ENCODE measurements at regions not wholly inside any gene's neighbourhood (a gene's known extent, or its start where the extent isn't known, plus 50 kb on each side); places are given as distances from the start of the nearest gene placed in this dataset.

DNA sequence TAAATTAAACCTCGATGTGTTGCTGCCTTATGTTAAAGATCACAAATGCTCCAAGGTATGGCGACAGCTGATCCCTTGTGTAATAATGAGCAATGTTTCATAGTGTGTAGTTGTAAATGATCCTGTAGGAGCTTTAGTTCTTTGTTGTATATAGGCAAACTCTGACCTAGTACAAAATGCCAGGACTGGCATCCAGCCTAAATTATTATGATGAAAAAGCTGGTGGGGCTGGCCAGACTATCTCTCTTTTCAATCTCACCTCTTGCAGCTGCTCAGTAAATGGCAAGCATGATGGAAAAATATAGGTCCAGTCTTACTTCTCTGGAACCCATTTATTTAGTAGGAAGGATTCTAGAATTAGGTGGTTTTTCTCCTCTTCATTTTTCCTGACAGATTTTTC, 345.1 kb upstream of the C11orf87 start:
- no peak for TF ChIP-seq RAD21 (IDR thresholded peaks at IDR 0.05 in 1 of 2, conservative IDR thresholded peaks at IDR 0.05 in 1 of 2; ENCODE audit: low read depth in 2 of 2, low read length in 2 of 2)
- TF ChIP-seq, protein P1, sequence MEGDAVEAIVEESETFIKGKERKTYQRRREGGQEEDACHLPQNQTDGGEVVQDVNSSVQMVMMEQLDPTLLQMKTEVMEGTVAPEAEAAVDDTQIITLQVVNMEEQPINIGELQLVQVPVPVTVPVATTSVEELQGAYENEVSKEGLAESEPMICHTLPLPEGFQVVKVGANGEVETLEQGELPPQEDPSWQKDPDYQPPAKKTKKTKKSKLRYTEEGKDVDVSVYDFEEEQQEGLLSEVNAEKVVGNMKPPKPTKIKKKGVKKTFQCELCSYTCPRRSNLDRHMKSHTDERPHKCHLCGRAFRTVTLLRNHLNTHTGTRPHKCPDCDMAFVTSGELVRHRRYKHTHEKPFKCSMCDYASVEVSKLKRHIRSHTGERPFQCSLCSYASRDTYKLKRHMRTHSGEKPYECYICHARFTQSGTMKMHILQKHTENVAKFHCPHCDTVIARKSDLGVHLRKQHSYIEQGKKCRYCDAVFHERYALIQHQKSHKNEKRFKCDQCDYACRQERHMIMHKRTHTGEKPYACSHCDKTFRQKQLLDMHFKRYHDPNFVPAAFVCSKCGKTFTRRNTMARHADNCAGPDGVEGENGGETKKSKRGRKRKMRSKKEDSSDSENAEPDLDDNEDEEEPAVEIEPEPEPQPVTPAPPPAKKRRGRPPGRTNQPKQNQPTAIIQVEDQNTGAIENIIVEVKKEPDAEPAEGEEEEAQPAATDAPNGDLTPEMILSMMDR (IDR thresholded peaks at IDR 0.05; ENCODE audit: control extremely low read depth in 1 of 3, insufficient read depth in 1 of 3, low read depth in 1 of 3, low read length in 3 of 3), result no peak
- no peak for TF ChIP-seq EZH2 (IDR thresholded peaks at IDR 0.05; ENCODE audit: low read depth, low read length, severe bottlenecking)
- TF ChIP-seq TEAD4 (IDR thresholded peaks at IDR 0.05; ENCODE audit: low read depth, low read length), result no peak
- TF ChIP-seq CHD2 (IDR thresholded peaks at IDR 0.05; ENCODE audit: low read length), result no peak
- no peak for TF ChIP-seq POLR2A (IDR thresholded peaks at IDR 0.05; ENCODE audit: control extremely low read depth in 1 of 2, low read depth in 2 of 2, low read length in 2 of 2)
- no peak for TF ChIP-seq GABPA (IDR thresholded peaks at IDR 0.05; ENCODE audit: borderline replicate concordance, insufficient read depth, low read length)
- TF ChIP-seq, protein P2, sequence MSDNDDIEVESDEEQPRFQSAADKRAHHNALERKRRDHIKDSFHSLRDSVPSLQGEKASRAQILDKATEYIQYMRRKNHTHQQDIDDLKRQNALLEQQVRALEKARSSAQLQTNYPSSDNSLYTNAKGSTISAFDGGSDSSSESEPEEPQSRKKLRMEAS (IDR thresholded peaks at IDR 0.05), result no peak
- TF ChIP-seq SUZ12 (IDR thresholded peaks at IDR 0.05; ENCODE audit: low read length), result no peak
- no peak for TF ChIP-seq POLR2AphosphoS5 (IDR thresholded peaks at IDR 0.05; ENCODE audit: low read depth, low read length)
- no peak for TF ChIP-seq BCL11A (IDR thresholded peaks at IDR 0.05; ENCODE audit: low read depth in 2 of 2, low read length in 2 of 2)
